Fibroblast of villous mesenchyme (primary cell): ENCODE measurements at regions not wholly inside any gene's neighbourhood (a gene's known extent, or its start where the extent isn't known, plus 50 kb on each side); places are given as distances from the start of the nearest gene placed in this dataset.
"Not testable (repeated sequence)": the region's sequence is repeated elsewhere in the genome, so short reads cannot be mapped to it uniquely, and the experiment has no call there.

Source experiments
- DNase-seq: peaks from one replicate; pipeline ENCODE4 v3.0.0-alpha.2; 2010; ENCODE audit warnings: low read depth
- H3K4me3 ChIP-seq: 2 replicates; pipeline ENCODE4 v1.5.1; 2011; ENCODE audit warnings: low read depth, mild to moderate bottlenecking, low read length
- TF ChIP-seq, protein P1 (sequence below): IDR thresholded peaks from 2 replicates; pipeline ENCODE4 v1.5.1; 2012; ENCODE audit warnings: low read depth, mild to moderate bottlenecking, low read length; ENCODE audit not compliant: insufficient read depth

DNA sequence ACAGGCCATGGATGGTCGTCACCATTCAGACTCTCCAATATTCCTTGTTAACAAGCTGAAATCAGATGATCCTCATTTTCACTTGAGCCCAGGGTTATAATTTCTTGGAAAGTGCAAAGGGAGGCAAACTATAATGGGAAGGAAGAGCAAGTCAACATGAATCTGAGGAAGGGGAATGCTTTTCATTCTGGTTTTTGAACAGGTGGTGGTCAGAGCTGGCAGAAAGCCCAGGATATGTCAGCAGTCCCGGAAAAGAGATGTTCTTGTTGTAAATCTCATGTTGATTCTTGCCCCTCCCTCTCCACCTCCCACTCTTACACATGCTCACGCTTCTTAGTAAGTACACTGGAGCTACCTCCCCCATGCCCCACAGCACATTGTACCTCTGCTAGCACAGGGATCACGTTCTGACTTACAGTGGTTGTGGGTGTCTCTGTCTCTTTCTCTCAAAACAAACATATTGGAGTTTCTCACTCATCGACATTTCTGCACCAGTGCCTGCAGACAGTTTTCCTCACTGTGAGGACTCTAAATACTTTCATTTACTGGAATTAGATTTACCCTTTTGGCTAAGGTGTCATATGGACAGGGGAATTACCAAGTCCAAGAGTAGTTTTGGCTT, 77.6 kb downstream of the XCL2 start:
- no peak overlapping the region for H3K4me3 ChIP-seq
- TF ChIP-seq, protein P1, sequence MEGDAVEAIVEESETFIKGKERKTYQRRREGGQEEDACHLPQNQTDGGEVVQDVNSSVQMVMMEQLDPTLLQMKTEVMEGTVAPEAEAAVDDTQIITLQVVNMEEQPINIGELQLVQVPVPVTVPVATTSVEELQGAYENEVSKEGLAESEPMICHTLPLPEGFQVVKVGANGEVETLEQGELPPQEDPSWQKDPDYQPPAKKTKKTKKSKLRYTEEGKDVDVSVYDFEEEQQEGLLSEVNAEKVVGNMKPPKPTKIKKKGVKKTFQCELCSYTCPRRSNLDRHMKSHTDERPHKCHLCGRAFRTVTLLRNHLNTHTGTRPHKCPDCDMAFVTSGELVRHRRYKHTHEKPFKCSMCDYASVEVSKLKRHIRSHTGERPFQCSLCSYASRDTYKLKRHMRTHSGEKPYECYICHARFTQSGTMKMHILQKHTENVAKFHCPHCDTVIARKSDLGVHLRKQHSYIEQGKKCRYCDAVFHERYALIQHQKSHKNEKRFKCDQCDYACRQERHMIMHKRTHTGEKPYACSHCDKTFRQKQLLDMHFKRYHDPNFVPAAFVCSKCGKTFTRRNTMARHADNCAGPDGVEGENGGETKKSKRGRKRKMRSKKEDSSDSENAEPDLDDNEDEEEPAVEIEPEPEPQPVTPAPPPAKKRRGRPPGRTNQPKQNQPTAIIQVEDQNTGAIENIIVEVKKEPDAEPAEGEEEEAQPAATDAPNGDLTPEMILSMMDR = no peak
- peak; percentile 61 for DNase-seq

DNA sequence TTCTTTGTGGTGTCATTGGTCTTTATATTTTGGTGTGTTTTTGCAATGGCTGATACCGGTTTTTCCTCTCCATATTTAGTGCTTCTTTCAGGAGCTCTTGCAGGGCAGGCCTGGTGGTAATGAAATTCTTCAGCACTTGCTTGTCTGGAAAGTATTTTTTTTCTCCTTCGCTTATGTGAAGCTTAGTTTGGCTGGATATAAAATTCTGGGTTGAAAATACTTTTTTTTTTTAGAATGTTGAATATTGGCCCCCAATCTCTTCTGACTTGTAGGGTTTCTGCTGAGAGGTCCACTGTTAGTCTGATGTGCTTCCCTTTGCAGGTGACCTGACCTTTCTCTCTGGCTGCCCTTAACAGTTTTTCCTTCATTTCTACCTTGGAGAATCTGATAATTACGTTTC, 82.7 kb downstream of the XCL2 start:
- not testable (repeated sequence) for DNase-seq, H3K4me3 ChIP-seq

DNA sequence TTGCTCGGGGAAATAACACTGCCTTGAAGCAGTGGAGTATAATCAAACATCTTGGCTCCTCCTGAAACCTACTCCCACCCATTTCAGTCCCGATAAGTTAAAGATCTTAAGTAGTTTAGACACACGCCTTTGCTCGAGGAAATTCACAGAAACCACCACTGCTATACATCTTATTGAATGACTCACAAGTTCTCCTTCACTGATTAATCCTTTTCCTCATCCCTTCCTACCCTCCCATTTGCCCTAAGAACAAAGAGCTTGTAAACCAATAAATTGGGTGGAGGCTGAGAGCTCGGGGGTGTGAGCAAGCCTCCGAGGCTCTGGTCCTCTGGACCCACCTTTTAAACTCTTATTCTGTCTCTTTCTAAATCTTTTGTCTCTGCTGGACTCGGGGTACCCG, 86.5 kb downstream of the XCL2 start:
- not testable (repeated sequence) for H3K4me3 ChIP-seq, DNase-seq

DNA sequence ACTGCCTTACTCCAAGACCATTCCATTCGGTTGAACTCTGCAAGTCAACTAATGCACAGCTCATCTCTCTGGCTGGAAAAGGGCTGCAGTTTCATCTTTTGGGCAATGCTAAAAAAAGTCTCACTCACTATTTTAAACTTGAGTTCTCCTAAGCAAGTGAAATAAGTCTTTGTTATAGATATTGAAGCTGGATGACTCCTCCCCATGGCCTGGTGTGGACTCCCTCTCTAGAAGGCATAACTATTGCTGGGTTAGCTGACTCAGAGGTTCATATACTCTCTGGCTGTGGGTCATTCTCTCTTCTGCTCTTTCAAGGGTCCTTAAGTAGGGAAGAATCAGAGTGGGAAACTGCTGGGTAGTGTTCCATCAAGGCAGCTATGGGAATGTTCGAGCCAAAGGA, 88.0 kb downstream of the XCL2 start:
- no peak overlapping the region for H3K4me3 ChIP-seq
- TF ChIP-seq, protein P1 = no peak
- no peak for DNase-seq

DNA sequence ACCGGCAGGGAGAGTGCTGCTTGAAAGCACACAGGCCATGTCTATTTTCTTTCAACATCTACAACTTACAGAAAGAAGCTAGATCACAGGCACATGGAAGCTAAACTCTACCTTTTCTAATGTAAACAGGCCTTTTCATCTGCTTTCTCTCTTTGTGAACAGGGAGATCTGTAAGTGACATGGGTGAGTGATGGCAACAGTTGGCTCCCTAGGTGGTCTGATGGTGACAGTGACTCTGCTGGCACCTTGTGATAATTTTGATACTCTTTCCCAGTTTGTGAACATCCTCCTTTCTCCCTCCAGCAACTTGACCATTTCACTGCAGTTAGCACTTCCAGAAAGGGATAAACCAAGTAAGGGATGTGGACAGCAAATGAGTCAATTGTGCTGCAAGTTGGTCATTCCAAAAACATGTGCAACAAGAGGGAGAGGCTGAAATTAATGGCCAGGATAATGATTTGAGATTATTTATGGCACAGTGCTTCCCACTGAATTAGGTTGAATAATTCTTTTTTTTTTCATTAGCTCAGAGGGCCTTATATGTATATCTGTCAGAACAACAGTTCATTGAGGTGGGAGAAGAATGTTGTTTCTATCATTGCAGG, 89.5 kb downstream of the XCL2 start:
- no peak overlapping the region for H3K4me3 ChIP-seq
- TF ChIP-seq, protein P1 = no peak
- peak; percentile 50 for DNase-seq

DNA sequence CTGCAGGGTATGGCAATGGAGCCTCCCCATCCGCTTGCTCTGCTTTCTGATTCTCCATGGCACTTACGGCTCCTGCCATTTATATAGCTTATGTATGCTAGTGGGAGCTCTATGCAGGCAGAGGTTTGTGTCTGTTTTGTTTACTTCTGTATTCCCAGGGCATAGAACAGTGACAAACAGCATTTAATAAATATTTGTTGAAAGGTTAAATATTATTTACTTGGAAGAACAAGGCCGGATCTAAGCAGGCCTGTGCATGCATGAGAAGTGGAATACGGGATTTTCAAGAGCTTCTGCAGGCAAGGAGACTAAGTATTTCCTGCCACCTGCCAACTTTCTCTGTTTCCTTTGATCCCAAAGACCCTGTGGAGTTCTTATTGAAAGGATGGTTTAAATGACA, 90.7 kb downstream of the XCL2 start:
- TF ChIP-seq, protein P1 = no peak

DNA sequence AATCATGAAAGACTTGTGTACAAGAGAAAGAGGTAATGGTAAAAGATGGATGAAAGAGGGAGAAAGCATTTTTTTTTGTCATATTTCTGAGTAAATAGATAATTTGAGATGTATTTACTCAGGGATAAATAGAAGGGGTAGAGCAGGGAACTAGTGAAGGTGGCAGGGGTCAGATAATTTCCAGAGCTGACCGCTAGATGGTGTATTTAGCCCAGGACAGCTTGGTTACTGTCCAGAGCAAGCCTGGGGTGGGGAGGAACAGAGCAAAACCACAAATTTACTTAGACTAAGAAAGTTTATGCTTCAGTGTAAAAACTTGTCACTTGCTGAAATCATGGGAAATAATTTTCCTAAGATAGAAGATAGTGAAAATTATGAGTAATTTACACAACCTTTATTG, 91.5 kb downstream of the XCL2 start:
- DNase-seq = peak; percentile 21
- TF ChIP-seq, protein P1 = peak; percentile 20
- H3K4me3 ChIP-seq = no peak overlapping the region

More for the DNA sequence above, 90.7 kb downstream of the XCL2 start:
- H3K4me3 ChIP-seq = no peak overlapping the region
- no peak for DNase-seq

DNA sequence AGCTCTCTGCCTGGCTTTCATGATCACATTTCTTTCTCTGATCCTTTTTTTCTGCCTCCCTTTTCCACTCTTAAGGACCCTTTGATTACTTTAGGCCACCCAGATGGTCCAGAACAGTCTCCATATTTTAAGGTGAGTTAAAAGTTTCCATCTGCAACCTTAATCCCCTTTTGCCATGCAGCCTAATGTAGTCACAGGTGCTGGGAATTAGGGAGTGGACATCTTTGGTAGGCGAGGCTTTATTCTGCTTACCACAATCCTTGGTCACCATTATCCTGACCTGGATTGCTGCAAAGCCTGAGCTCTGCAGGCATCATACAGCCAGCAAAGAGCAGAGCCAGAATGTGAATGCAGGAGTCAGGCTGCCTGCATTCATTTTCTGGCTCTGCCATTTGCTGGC, 95.9 kb downstream of the XCL2 start:
- H3K4me3 ChIP-seq = no peak overlapping the region
- DNase-seq = no peak
- TF ChIP-seq, protein P1 = no peak
